ENCODE measurements at regions not wholly inside any gene's neighbourhood (a gene's known extent, or its start where the extent isn't known, plus 50 kb on each side); places are given as distances from the start of the nearest gene placed in this dataset.

GRCh38 chr2:66717218-66717905 is 282.4 kb downstream of the MEIS1 start:
- no peak for TF ChIP-seq FOXM1 (IDR thresholded peaks at IDR 0.05; ENCODE audit: borderline replicate concordance)
- TF ChIP-seq LEF1 (IDR thresholded peaks at IDR 0.05; ENCODE audit: borderline replicate concordance) = no peak
- TF ChIP-seq CTBP1 (IDR thresholded peaks at IDR 0.05; ENCODE audit: borderline replicate concordance) = no peak
- TF ChIP-seq FOXK2 (IDR thresholded peaks at IDR 0.05) = no peak
- no peak for TF ChIP-seq SP1 (IDR thresholded peaks at IDR 0.05)

All from HEK293T (cell line).